Breast epithelium (tissue), 4 donors: ENCODE measurements at regions not wholly inside any gene's neighbourhood (a gene's known extent, or its start where the extent isn't known, plus 50 kb on each side); places are given as distances from the start of the nearest gene placed in this dataset.
"Not testable (repeated sequence)": the region's sequence is repeated elsewhere in the genome, so short reads cannot be mapped to it uniquely, and the experiment has no call there.

Source experiments
- DNase-seq, 2 donors: peaks; one replicate each; pipeline ENCODE4 v3.0.0-alpha.2; 2019; ENCODE audit warnings: low spot score in 2 of 2
- H3K27ac ChIP-seq, 2 donors: fragments of 200-600 bp; sonication (generic) in 1 of 2; one replicate each; pipeline ENCODE4 v1.5.1; 2016 to 2019; ENCODE audit warnings: mild to moderate bottlenecking in 1 of 2
- H3K27me3 ChIP-seq, 2 donors: fragments of 200-600 bp; sonication (generic) in 1 of 2; one replicate each; pipeline versions ENCODE4 v1.5.1 to v1.6.0; 2017 to 2019; ENCODE audit warnings: control low read depth in 1 of 2, mild to moderate bottlenecking in 1 of 2
- H3K36me3 ChIP-seq: fragments of 200-600 bp; one replicate; pipeline ENCODE4 v1.5.1; 2019
- H3K4me1 ChIP-seq, 2 donors: fragments of 200-600 bp; sonication (generic); one replicate each; pipeline ENCODE4 v1.5.1; 2016 to 2019; ENCODE audit warnings: control low read depth in 1 of 2
- H3K4me3 ChIP-seq, 3 donors: fragments of 200-600 bp; sonication (generic); 1 replicate in 2 of 3; 2 replicates in 1 of 3; pipeline ENCODE4 v1.5.1; 2016 to 2019; ENCODE audit warnings: mild to moderate bottlenecking in 3 of 3, moderate library complexity in 2 of 3
- H3K9me3 ChIP-seq, 2 donors: fragments of 200-600 bp; sonication (generic) in 1 of 2; one replicate each; pipeline ENCODE4 v1.5.1; 2016 to 2019; ENCODE audit warnings: control low read depth in 1 of 2
- CTCF ChIP-seq, 3 donors: fragments of 450-650 bp; IDR thresholded peaks; one replicate each; pipeline ENCODE4 v1.5.1; 2016 to 2017; ENCODE audit warnings: antibody characterized with exemption in 3 of 3, mild to moderate bottlenecking in 3 of 3, moderate library complexity in 3 of 3
- POLR2A ChIP-seq: fragments of 450-650 bp; IDR thresholded peaks from one replicate; pipeline ENCODE4 v1.6.1; 2016; ENCODE audit warnings: antibody characterized with exemption, mild to moderate bottlenecking, moderate library complexity
- POLR2AphosphoS5 ChIP-seq, 3 donors: sonication (generic); formaldehyde crosslinking; IDR thresholded peaks; one replicate each; pipeline ENCODE4 v1.6.1; 2017; ENCODE audit warnings: antibody characterized with exemption in 3 of 3
- intact Hi-C: fragments of 100-400 bp; cut with DNase I; formaldehyde crosslinking; loops from one replicate; pipeline ENCODE4 v1.15.1; 2023; ENCODE audit warnings: low total_unique reads

GRCh38 chr1:195186544-195186943 is 1421.7 kb downstream of the KCNT2 start:
- TF ChIP-seq POLR2AphosphoS5 (IDR thresholded peaks at IDR 0.05) (no peak), CTCF (IDR thresholded peaks at IDR 0.05) (no peak), POLR2A (no peak)
- intact Hi-C loops: no loop called here
- no peaks in the 10 kb centered on the region for H3K9me3 ChIP-seq
- no peaks in the 10 kb centered on the region for H3K4me1 ChIP-seq
- H3K27me3 ChIP-seq: no peaks in the 10 kb centered on the region
- DNase-seq: no peak
- no peaks in the 10 kb centered on the region for H3K36me3 ChIP-seq
- H3K4me3 ChIP-seq: no peak overlapping the region
- no peak overlapping the region for H3K27ac ChIP-seq

- TF ChIP-seq POLR2AphosphoS5 (IDR thresholded peaks at IDR 0.05) (no peak), CTCF (IDR thresholded peaks at IDR 0.05) (no peak), POLR2A (no peak)
Observed at GRCh38 chr1:195185736-195186135, 1422.5 kb downstream of the KCNT2 start.

GRCh38 chr1:195185321-195185720 is 1422.9 kb downstream of the KCNT2 start:
- DNase-seq: no peak
- H3K4me1 ChIP-seq: no peaks in the 10 kb centered on the region
- TF ChIP-seq CTCF (IDR thresholded peaks at IDR 0.05): no peak
- no peak for TF ChIP-seq POLR2A
- no peak for TF ChIP-seq POLR2AphosphoS5 (IDR thresholded peaks at IDR 0.05)
- H3K4me3 ChIP-seq: no peak overlapping the region
- no peaks in the 10 kb centered on the region for H3K36me3 ChIP-seq
- intact Hi-C loops: no loop called here
- no peaks in the 10 kb centered on the region for H3K27me3 ChIP-seq
- no peaks in the 10 kb centered on the region for H3K9me3 ChIP-seq
- H3K27ac ChIP-seq: no peak overlapping the region

More at GRCh38 chr1:195185736-195186135, 1422.5 kb downstream of the KCNT2 start:
- no peaks in the 10 kb centered on the region for H3K27me3 ChIP-seq
- H3K27ac ChIP-seq: no peak overlapping the region
- no peak overlapping the region for H3K4me3 ChIP-seq
- H3K36me3 ChIP-seq: no peaks in the 10 kb centered on the region
- DNase-seq: no peak
- H3K9me3 ChIP-seq: no peaks in the 10 kb centered on the region
- no peaks in the 10 kb centered on the region for H3K4me1 ChIP-seq
- intact Hi-C loops: no loop called here

- Histone ChIP-seq H3K27ac (no peak overlapping the region), H3K9me3 (no peaks in the 10 kb centered on the region), H3K4me1 (no peaks in the 10 kb centered on the region), H3K27me3 (no peaks in the 10 kb centered on the region), H3K4me3 (no peak overlapping the region), H3K36me3 (no peaks in the 10 kb centered on the region)
- no peak for DNase-seq
- TF ChIP-seq POLR2A: no peak
- TF ChIP-seq CTCF (IDR thresholded peaks at IDR 0.05): no peak
- TF ChIP-seq POLR2AphosphoS5 (IDR thresholded peaks at IDR 0.05): no peak
- intact Hi-C loops: no loop called here
Observed at GRCh38 chr1:195173753-195174152, 1434.5 kb downstream of the KCNT2 start.

- H3K9me3 ChIP-seq, H3K4me1 ChIP-seq, DNase-seq, intact Hi-C loops, H3K27me3 ChIP-seq, H3K4me3 ChIP-seq, H3K36me3 ChIP-seq, H3K27ac ChIP-seq: not testable (repeated sequence)
Observed at GRCh38 chr1:195159795-195160194, 1448.4 kb downstream of the KCNT2 start.

- Histone ChIP-seq H3K4me3 (no peak overlapping the region), H3K4me1 (no peaks in the 10 kb centered on the region), H3K27me3 (no peaks in the 10 kb centered on the region), H3K27ac (no peak overlapping the region), H3K9me3 (no peaks in the 10 kb centered on the region), H3K36me3 (no peaks in the 10 kb centered on the region)
- no peak for DNase-seq
- TF ChIP-seq POLR2AphosphoS5 (IDR thresholded peaks at IDR 0.05): no peak
- TF ChIP-seq CTCF (IDR thresholded peaks at IDR 0.05): no peak
- intact Hi-C loops: no loop called here
Observed at GRCh38 chr1:195158091-195158490, 1450.1 kb downstream of the KCNT2 start.
